SKM-1 (cell line): ENCODE measurements at regions not wholly inside any gene's neighbourhood (a gene's known extent, or its start where the extent isn't known, plus 50 kb on each side); places are given as distances from the start of the nearest gene placed in this dataset.
"Not testable (repeated sequence)": the region's sequence is repeated elsewhere in the genome, so short reads cannot be mapped to it uniquely, and the experiment has no call there.

Experiments used
- DNase-seq: peaks from one replicate; lab custom pipeline; 2025; ENCODE audit not compliant: unreplicated experiment; lab: John Stamatoyannopoulos, UW

DNA sequence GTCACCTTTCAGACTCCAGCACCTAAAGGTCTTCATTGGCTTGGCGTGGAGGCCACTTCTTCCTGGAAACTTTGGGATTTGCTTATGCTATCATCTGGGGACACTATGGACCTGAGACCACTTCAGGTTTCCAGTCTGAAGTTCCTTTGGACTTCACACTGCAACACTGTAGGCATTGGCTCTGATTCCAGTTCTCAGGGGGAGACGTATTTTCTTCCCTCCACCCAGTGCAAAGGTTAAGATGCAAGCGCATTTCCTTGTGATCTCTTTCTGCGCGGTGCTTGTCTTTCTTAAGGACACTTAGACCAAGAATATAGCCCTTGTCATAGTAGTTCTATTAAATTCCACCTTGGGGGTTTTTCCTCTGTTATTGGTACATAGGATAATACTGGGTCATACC lies 299.8 kb downstream of the TSHZ3 start:
- DNase-seq: no peak

DNA sequence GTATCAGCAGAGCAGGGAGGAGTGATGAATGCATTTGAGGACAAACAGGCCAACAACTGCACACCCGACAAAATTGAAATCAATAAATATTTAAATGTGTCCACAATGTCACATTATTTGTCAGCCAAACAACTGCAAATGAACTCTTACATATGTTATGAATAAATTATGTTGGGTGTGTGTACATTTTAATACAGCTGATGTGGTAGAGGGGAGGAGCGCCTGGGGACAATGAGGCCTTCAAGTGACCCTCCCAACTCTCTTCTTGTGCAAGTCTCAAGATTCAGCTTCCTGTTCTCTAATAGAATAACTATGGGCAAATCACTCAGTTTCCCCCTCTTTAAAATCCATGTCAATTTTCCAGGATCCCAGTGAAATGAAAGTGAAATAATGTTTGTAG lies 303.2 kb downstream of the TSHZ3 start:
- no peak for DNase-seq

DNA sequence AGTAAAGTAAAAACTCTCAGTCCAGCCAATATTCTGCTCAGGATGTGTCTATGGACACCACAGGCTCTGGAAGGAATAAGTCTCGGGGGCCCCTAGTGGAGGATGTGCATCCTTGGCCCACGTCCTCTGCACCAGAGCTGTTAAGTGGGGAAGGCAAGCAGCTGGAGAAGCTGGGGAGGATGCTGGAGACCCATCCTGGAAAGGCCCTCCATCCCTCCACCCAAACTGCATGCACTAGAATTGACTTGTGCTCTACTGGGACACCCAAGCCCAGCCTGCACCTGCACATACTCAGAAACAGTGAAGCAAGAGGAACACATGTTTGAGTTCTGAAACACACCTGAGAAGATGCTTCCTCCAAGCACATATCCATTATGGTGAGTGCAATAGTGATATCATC lies 307.8 kb downstream of the TSHZ3 start:
- no peak for DNase-seq

DNA sequence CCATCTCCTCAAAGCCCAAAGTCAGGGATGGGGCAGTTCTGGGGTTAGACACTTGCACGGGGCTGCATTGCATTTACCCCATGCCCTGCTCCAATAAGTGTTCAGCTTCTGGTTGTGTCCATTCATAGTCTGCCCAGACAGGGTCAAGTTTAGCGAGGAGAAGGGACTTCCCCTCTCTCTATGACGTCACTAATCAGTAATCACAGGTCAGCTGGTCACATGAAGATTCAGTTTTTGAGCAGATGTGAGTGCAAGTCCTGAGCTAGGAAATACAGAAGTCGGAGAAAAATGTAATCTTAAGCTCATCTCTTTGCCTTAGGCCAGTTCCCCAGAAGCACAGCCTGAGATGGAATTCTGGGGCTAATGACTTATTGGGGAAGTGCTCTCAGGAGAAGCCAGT lies 310.1 kb downstream of the TSHZ3 start:
- no peak for DNase-seq

DNA sequence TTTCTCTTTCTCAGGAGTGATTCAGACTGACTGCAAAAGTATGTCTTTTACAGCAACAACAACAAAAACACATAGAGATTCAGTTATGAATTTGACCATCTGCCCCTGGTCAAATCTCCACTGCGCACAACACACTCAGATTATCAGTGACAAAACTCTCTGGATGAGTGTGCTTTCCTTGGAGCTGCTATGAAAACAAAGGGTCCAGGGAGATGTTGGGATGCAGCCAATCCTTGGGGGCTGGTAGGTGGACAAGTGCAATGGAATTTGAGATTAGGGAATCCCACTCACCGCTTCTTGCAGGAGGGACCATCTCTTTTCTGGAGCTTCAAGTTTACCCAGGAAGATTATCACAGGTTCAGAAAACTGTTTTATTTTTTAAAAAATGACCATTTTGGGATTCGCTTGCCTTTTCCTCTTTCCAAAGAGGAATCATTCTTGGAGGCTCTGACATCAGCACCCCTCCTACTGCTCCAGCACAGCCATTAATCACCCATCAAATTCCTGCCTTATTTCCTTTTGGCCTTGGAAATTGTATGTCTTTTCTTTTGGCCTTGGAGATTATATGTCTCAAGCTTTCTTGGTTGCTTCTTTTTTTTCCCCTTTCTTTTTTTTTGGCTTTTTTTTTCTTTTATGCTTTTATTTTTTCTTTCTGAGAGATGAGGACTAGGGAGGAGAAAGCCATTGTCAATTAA lies 311.8 kb downstream of the TSHZ3 start:
- DNase-seq: no peak

DNA sequence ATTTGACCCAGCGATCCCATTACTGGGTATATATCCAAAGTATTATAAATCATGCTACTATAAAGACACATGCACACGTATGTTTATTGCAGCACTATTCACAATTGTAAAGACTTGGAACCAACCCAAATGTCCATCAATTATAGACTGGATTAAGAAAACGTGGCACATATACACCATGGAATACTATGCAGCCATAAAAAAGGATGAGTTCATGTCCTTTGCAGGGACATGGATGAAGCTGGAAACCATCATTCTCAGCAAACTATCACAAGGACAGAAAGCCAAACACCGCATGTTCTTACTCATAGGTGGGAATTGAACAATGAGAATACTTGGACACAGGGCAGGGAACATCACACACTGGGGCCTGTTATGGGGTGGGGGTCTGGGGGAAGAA lies 317.8 kb downstream of the TSHZ3 start:
- not testable (repeated sequence) for DNase-seq

DNA sequence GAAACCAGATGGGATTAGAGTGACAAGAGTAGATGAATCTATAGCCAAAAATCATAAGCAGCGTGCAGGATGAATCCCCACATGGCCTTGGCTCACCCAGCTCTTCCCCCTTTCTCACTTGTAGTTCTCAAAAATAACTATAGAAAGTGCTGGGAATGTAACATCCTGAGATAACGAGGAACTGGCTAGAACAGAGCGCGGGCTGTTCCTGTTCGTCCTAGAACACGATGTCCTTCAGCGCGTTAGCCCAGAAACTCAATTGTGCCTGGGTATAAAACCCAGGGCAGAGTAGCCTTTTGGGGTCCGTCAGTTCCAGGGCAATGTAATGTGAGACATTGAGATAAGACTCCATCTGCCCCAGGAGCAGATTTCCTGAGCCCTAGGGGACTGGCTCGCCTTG lies 326.2 kb downstream of the TSHZ3 start:
- DNase-seq: no peak

DNA sequence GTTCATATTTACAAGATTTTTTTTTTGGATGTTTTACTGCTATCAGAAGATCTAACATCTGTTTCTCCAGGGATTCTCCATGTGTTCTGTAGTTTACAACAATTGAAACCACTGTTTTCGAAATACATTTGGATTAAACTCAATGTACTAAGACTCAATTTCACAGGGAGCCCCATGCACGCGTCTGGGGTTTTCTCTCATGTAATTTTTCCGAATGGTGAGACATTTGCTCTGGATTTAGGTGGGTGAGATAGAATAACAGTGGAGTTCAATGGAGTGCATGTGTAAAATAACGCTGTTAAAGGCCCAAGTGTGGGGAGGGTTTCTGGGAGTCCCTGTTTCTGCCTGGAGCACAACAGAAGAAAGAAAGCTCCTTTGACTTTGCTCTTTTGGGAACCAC lies 330.3 kb downstream of the TSHZ3 start:
- no peak for DNase-seq

DNA sequence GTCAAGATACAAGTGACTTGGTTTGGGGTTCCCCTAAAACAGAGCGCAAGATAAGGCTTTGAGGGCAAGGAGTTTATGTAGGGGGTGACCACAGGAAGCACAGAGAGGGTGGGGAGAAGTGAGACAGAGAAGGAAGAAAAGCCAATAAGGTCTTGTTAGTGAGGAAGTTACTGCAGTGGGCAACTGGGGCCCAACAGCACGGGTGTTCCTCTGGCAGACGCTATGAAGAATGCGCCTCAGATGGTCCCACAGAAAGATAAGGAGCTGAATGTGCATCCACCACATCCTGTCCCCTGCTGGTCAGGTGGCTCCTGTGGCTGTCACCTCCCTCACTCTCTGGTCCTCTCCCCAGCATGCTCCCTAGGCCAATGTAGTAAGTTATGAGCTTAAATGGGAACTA lies 333.5 kb downstream of the TSHZ3 start:
- DNase-seq: no peak

DNA sequence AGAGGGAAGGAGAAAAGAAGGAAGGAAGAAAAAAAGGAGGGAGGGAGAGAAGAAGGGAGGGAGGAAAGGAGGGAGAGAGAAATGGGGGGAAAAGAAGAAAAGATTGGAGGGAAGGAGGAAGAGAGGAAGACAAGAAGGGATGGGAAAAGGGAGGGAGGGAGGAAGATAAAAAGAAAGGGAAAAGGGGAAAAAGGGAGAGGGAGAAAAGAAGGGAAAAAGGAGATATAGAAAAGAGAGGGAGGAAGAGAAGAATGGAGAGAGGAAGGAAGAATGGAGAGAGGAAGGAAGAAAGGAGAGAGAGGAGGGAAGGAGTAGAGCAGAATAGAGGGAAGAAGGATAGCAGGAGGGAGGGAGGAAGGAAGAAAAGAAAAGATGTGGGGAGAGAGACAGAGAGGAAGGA lies 334.6 kb downstream of the TSHZ3 start:
- no peak for DNase-seq

DNA sequence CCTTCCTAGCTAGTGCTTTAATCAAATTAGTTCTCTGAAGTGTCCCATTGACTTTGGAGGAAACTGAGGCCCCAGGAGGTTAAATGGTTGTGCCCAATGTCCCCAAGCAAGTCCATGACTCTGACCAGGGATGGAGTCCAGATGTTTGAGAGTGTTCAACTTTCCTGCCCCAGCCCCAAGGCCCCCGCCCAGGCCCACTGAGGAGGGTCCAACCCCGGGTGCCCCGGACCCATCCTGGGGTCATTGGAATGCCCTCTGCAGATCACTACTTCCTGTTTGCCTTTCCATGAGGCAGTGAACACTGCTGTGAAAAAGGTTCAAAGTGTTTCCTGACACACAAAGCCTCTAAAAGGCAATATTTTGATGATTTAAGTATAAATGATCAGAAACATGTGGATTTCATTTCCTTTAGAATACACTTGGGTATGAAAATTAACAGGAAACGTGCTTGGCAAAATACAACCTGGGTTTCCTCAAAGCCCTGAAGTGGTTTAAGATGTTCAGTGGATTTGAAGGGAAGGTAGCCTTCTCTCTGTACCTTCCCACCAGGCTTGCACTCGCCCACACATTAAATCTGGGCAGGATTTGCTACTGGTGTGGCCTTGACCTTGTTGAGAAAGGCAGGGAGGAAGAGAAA lies 335.7 kb downstream of the TSHZ3 start:
- no peak for DNase-seq

DNA sequence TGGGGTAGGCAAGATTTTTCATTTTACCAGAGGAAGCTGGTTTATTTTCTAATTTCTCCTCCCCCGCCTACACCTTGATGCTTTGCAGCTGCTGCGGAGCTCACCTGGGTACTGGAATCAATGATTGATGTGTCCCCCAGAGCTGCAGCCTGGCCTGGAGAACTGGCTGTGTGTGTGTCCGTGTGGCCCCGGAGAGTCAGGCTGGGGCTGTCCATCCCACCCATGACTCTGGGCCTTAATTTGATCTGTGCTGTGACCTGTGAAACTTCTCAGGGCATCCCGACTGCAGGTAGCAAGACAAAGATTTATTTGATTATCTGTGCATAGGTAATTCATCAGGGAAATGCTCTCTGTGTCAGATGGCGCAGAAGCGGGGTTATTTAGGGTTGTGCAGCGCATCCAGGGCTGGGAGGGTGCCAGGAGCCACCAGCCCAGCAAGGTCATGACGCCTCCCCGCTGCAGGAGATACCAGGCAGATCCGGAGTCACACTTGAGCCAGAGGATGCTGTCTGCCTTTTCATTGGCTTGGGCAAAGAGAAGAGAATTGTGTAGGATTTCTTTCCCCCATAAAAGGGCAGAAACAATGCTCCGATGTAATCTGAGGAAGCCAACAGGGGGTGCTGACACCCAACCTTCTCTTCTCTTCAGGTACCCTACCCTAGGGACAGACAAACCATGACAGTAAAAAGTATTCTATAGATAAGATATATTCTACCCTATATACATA lies 346.6 kb downstream of the TSHZ3 start:
- DNase-seq: no peak

DNA sequence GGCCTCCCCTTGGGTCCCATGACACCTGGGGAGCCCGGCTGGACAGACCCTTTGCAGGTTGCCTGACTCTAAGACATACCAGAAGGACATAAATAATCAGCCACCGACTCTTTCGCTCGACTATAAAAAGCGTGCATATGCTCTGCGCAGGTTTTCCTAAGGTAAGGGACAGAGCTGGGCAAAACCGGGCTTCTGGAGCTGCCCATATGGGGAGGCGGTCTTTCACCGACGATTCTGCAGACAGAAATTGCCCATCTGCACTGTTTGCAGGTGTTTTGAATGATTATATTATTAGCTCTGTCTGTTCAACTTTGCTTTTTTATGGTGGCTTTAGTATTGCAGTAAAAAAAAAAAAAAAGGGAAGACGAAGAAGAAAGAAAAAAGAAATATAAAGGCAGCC lies 347.2 kb downstream of the TSHZ3 start:
- DNase-seq: no peak

DNA sequence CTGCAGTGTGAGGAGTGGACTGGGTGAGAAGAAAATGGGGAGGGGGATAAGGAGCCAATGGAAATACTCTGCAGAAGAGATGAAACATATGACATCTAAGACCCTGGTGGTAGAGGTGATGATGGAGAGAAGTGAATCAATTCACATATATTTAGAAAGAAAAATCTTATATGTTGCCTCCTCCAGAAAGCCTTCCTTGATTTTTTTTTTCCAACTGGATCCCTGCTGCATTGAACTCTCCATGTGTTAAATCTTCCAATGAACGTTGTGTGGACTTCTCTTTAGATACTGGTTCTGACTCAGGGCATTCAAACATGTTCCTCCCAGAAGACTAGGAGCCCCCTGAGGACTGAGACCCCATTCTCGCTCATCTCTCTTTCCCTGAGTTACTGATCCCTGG lies 348.3 kb downstream of the TSHZ3 start:
- DNase-seq: no peak

DNA sequence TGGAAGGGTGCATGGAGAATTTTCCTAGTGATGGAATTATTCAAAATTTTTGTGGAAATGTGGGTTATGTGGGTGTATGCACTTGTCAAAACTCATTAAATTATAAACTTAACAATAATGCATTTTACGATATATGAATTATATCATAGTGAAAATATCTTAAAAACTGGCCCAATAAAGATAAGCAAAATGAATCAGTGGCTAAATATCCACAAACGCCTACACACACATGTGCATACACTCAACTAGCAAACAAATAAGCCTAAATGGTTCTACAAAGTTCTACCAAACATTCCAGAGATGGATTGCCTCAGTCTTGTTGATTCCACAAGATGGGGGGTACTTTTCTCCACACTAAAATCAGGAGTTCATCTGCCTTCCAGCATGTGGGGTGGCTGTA lies 349.5 kb downstream of the TSHZ3 start:
- DNase-seq: no peak

DNA sequence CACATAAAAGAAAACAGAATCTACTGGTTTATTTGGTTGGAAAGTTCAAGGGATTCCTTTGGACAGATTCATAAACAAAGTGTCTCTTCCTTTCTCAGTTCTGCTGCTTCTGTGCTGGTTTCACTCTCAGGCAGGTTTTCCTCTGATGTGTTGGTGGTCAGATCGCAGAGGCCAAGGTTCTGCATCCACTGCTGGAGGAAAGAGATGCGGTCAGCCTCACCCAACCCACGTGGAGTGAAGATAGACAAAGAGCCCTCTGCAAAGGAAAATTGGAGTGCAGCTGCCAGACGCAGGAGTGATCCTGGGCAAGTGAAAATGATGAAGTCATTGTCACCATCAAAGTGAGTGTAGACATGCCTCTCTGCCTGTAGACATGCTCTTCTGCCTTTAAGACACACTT lies 352.0 kb downstream of the TSHZ3 start:
- DNase-seq: no peak

DNA sequence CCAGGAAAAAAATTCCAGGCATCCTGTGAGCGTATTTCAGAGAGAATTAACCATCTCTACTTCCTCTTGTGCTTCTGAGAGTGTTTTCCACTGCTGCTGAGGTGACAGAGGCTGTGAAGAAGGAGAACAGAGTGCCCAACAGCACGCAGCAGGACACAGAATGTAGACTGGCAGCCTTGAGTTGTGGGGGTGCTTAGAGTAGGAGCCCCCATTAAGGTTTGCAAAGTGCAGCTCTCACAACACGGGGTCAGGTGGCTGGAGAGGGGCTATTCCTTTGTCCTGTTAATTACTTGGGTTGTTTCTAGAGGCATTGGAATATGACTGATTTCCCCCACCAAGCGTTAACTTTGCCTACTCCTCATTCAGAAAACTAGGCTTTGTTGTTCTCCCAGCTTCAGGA lies 370.6 kb downstream of the TSHZ3 start:
- DNase-seq: no peak

DNA sequence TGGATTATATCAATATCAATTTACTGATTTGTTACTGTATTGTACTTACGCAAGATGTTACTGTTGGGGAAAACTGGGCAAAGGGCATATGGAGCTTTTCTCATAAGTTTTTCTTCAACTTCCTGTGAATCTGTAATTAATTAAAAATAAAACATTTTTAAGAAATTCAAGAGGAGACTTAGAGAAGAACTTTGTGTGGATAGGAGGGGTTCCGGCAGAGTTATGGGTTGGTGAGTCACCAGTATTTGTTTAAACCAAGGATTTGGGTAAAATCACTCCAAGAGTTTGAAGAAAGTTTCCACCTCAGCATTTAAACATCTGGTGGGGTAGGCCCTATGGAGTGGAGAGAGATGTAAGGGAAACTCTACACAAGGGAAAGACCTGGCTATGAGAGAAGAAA lies 379.6 kb downstream of the TSHZ3 start:
- no peak for DNase-seq

DNA sequence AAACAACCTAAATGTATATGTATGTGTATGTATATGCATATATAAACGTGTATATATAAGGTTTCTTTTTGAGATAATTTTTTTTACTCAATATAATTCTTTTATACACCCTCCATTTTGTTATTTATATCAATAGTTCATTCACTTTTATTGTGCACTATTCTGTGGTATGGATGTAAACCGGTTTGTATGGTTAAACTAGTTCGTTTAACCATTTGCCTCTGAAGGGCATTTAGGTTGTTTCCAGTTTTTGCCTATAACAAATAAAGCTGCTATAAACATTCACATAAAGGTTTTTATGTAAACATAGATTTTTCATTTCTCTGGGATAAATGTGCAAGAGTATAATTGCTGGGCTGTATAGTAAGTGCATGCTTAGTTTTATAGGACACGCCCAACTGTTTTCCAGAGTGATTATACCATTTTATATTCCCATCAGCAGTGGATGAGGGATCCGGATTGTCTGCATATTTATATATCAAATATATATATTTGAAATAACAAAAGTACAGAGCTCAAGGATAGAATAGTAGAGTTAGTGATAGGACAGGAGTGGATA lies 380.3 kb downstream of the TSHZ3 start:
- no peak for DNase-seq

DNA sequence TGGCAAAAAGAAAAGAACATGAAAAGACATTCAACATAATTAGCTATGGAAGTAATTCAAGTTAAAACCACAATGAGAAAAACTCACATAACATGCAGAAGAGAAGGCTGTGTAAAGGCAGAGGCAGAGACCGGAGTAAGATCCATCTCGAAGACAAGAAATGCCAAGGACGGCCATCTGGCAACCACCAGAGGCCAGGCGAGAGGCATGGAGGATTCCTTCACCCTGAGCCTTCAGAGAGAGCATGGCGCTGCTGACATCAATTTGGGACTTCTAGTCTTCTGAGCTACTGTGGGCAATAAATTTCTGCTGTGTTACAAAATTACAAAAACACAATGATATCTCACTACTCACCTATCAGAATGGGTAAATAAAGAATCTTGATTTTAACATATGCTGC lies 381.0 kb downstream of the TSHZ3 start:
- DNase-seq: no peak

DNA sequence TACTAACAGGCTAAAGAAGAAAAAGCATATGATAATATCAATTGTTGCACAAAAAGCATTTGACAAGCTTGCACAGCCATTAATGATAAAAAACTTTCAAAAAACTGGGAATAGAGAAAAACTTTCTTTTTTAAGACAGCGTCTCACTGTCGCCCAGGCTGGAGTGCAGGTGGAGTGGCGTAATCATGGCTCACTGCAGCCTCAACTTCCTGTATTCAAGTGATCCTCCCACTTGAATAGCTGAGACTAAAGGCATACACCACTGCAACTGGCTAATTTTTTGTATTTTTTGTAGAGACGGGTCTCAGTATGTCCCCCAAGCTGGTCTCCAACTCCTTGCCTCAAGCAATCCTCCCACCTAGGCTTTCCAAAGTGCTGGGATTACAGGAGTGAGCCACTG lies 382.8 kb downstream of the TSHZ3 start:
- no peak for DNase-seq

DNA sequence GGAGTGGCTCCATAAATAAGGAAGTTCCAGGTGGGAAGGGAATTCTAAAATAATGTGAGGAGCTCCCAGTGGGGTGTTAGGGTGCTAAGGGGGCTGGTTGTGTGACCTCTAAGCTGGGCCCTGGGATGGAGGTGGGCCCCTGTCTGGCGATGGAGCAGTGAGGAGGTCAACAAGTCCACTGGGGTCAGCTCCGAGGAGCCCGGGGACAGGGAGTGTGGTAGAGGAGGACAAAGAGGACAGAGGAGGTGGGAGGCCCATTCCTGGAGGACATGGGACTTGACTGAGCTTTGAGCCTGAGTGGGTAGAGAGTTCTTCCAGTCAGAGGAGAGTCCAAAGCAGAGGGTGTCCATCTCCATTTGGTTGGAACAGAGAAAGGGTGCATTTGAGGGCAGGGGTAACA lies 390.2 kb downstream of the TSHZ3 start:
- DNase-seq: no peak
